Left colon (tissue), 2 donors: ENCODE measurements at regions not wholly inside any gene's neighbourhood (a gene's known extent, or its start where the extent isn't known, plus 50 kb on each side); places are given as distances from the start of the nearest gene placed in this dataset.

ENCODE experiments used
- ATAC-seq: fragments of 200-7000 bp; cut with Tn5 transposase; one replicate; pipeline ENCODE4 v1.9.1; 2020; ENCODE audit warnings: mild to moderate bottlenecking, moderate library complexity
- DNase-seq, 2 donors: peaks; one replicate each; pipeline ENCODE4 v3.0.0-alpha.2; 2020
- intact Hi-C, 2 donors: fragments of 100-400 bp; cut with DNase I in 1 of 2; cut with micrococcal nuclease in 1 of 2; formaldehyde crosslinking; loops; one replicate each; pipeline versions ENCODE4 v1.11.2 to v1.14.0; 2022; cut with DNase I, micrococcal nuclease
- donor health status: DM: no; HTN: no; CAD: no.
- donor health status: DM: yes; HTN: yes; CAD: no.

- no peak for ATAC-seq
Observed at GRCh38 chr17:72063756-72064450, 56.9 kb upstream of the SOX9 start.

GRCh38 chr17:72064606-72065193, 56.1 kb upstream of the SOX9 start:
- DNase-seq (no peak), ATAC-seq (no peak)
- intact Hi-C loops: no loop called here

More at GRCh38 chr17:72063756-72064450, 56.9 kb upstream of the SOX9 start:
- DNase-seq: no peak
- intact Hi-C loops: no loop called here

GRCh38 chr17:72065556-72065955, 55.3 kb upstream of the SOX9 start:
- no peak for ATAC-seq
- no peak for DNase-seq
- intact Hi-C loops: no loop called here

GRCh38 chr17:72068643-72069042, 52.2 kb upstream of the SOX9 start:
- intact Hi-C loops: no loop called here
- DNase-seq (no peak), ATAC-seq (peak; percentile 68)

GRCh38 chr17:72069586-72070202, 51.1 kb upstream of the SOX9 start:
- DNase-seq: no peak
- ATAC-seq: no peak
- intact Hi-C loops: no loop called here
